ENCODE measurements at regions not wholly inside any gene's neighbourhood (a gene's known extent, or its start where the extent isn't known, plus 50 kb on each side); places are given as distances from the start of the nearest gene placed in this dataset.

GRCh38 chr16:87096746-87097333, 220.4 kb downstream of the C16orf95 start:
- Histone ChIP-seq H3K4me3 (no peak overlapping the region), H3K27ac (no peak overlapping the region), H3K27me3 (peaks cover 0 to 14% of the 10 kb centered on the region in 2 donors), H3K9me3 (no peaks in the 10 kb centered on the region), H3K36me3 (no peaks in the 10 kb centered on the region), H3K4me1 (no peaks in the 10 kb centered on the region)
- intact Hi-C loops (cut with DNase I; ENCODE audit: low total_unique reads), result no loop called here
- no peak for DNase-seq (ENCODE audit: low spot score in 2 of 2)
- TF ChIP-seq POLR2AphosphoS5 (IDR thresholded peaks at IDR 0.05) (no peak), POLR2A (IDR thresholded peaks at IDR 0.05) (no peak), CTCF (IDR thresholded peaks at IDR 0.05) (no peak)

DNA sequence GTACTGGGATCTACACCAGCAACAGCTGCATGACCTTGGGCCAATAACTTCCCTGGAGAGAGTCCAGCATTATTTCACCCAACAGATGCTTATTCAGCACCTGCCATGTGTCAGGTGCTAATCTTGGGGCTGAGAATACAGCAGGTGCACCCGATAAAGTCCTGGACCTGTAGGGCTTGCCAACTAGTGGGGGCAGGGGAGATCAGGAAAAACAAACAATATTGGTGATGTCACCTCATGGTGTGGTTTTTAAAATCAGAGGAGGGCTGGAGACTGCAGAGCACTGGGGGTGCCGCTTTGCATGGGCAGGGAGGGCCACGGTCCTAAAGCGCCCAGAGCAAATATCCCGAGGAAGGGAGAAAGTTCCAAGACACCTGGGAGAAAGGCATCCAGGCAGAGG, 218.8 kb downstream of the C16orf95 start:
- no peak for DNase-seq (ENCODE audit: low spot score in 2 of 2)
- Histone ChIP-seq H3K36me3 (no peaks in the 10 kb centered on the region), H3K9me3 (no peaks in the 10 kb centered on the region), H3K27me3 (peaks cover 0 to 14% of the 10 kb centered on the region in 2 donors), H3K4me1 (no peaks in the 10 kb centered on the region), H3K27ac (no peak overlapping the region), H3K4me3 (no peak overlapping the region)
- intact Hi-C loops (cut with DNase I; ENCODE audit: low total_unique reads), result no loop called here
- no peak for TF ChIP-seq POLR2A (IDR thresholded peaks at IDR 0.05)

- Histone ChIP-seq H3K4me1 (no peaks in the 10 kb centered on the region), H3K36me3 (no peaks in the 10 kb centered on the region), H3K9me3 (no peaks in the 10 kb centered on the region), H3K27me3 (peaks cover 0 to 14% of the 10 kb centered on the region in 2 donors), H3K4me3 (no peak overlapping the region), H3K27ac (no peak overlapping the region)
- DNase-seq (ENCODE audit: low spot score in 2 of 2), result no peak
- intact Hi-C loops (cut with DNase I; ENCODE audit: low total_unique reads), result no loop called here
- no peak for TF ChIP-seq POLR2A (IDR thresholded peaks at IDR 0.05)
- TF ChIP-seq CTCF (IDR thresholded peaks at IDR 0.05), result no peak
- TF ChIP-seq POLR2AphosphoS5 (IDR thresholded peaks at IDR 0.05), result no peak
These were observed 218.0 kb downstream of the C16orf95 start for GRCh38 chr16:87098976-87099720.

- intact Hi-C loops (cut with DNase I; ENCODE audit: low total_unique reads), result no loop called here
- Histone ChIP-seq H3K27ac (no peak overlapping the region), H3K4me1 (no peaks in the 10 kb centered on the region), H3K27me3 (peaks cover 0 to 14% of the 10 kb centered on the region in 2 donors), H3K9me3 (no peaks in the 10 kb centered on the region), H3K36me3 (no peaks in the 10 kb centered on the region), H3K4me3 (no peak overlapping the region)
- no peak for DNase-seq (ENCODE audit: low spot score in 2 of 2)
- TF ChIP-seq POLR2A (IDR thresholded peaks at IDR 0.05) (no peak), CTCF (IDR thresholded peaks at IDR 0.05) (no peak), POLR2AphosphoS5 (IDR thresholded peaks at IDR 0.05) (no peak)
These were observed 216.7 kb downstream of the C16orf95 start for GRCh38 chr16:87100306-87101058.

DNA sequence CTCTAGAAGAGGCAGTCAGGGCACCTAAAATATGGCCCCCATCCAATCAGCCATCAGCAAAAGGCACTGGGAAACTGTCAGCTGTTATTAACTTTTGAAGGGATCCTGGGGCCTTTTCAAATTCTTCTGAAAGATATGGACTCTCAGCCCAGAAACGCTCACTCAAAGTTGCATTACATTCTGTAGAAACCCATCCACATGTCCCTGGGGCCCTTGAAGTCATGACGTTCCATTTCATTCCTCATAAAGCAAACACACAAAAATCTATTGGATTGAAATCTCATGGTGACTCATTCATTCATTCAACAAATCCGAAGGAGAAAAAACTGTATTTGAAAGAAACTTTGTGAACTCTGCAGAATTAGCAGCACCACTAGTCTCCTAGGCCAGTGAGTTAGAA, 215.3 kb downstream of the C16orf95 start:
- no peak overlapping the region for H3K4me3 ChIP-seq
- intact Hi-C loops (cut with DNase I; ENCODE audit: low total_unique reads), result no loop called here
- H3K36me3 ChIP-seq, result no peaks in the 10 kb centered on the region
- no peaks in the 10 kb centered on the region for H3K4me1 ChIP-seq
- peaks cover 0 to 4% of the 10 kb centered on the region in 2 donors for H3K27me3 ChIP-seq
- H3K9me3 ChIP-seq, result no peaks in the 10 kb centered on the region
- TF ChIP-seq POLR2A (IDR thresholded peaks at IDR 0.05), result no peak
- no peak for TF ChIP-seq CTCF (IDR thresholded peaks at IDR 0.05)
- TF ChIP-seq POLR2AphosphoS5 (IDR thresholded peaks at IDR 0.05), result no peak
- DNase-seq (ENCODE audit: low spot score in 2 of 2), result no peak
- no peak overlapping the region for H3K27ac ChIP-seq
